CD4-positive, alpha-beta T cell treated with Interleukin-6 for 4 hours (primary cell): ENCODE measurements at regions not wholly inside any gene's neighbourhood (a gene's known extent, or its start where the extent isn't known, plus 50 kb on each side); places are given as distances from the start of the nearest gene placed in this dataset.
"Not testable (repeated sequence)": the region's sequence is repeated elsewhere in the genome, so short reads cannot be mapped to it uniquely, and the experiment has no call there.

Source experiments
- DNase-seq: peaks from one replicate; pipeline ENCODE4 v3.0.0-alpha.2; 2020; ENCODE audit warnings: mixed read lengths

- no peak for DNase-seq
Measured at GRCh38 chr7:101712652-101713051, 83.6 kb upstream of the MYL10 start.

- DNase-seq: no peak
Measured at GRCh38 chr7:101714097-101714496, 85.0 kb upstream of the MYL10 start.

GRCh38 chr7:101717628-101718357 is 88.7 kb upstream of the MYL10 start:
- no peak for DNase-seq

- no peak for DNase-seq
Measured at GRCh38 chr7:101718363-101719122, 89.4 kb upstream of the MYL10 start.

- no peak for DNase-seq
Measured at GRCh38 chr7:101719123-101719470, 90.0 kb upstream of the MYL10 start.

- DNase-seq: no peak
Measured at GRCh38 chr7:101720324-101720723, 91.2 kb upstream of the MYL10 start.

- DNase-seq: no peak
Measured at GRCh38 chr7:101722247-101722646, 93.2 kb upstream of the MYL10 start.

GRCh38 chr7:101723835-101724234 is 93.6 kb upstream of the CUX1 start:
- DNase-seq: no peak

- DNase-seq: no peak
Measured at GRCh38 chr7:101724957-101725356, 92.5 kb upstream of the CUX1 start.

- no peak for DNase-seq
Measured at GRCh38 chr7:101725921-101726320, 91.5 kb upstream of the CUX1 start.

GRCh38 chr7:101727184-101727583 is 90.2 kb upstream of the CUX1 start:
- no peak for DNase-seq

- DNase-seq: no peak
Measured at GRCh38 chr7:101728128-101728527, 89.3 kb upstream of the CUX1 start.

GRCh38 chr7:101728873-101729240 is 88.6 kb upstream of the CUX1 start:
- DNase-seq: not testable (repeated sequence)

GRCh38 chr7:101729241-101729883 is 88.1 kb upstream of the CUX1 start:
- DNase-seq: no peak

- DNase-seq: no peak
Measured at GRCh38 chr7:101731502-101732084, 85.8 kb upstream of the CUX1 start.

GRCh38 chr7:101733713-101734475 is 83.5 kb upstream of the CUX1 start:
- DNase-seq: no peak

- DNase-seq: no peak
Measured at GRCh38 chr7:101736084-101736483, 81.3 kb upstream of the CUX1 start.

- no peak for DNase-seq
Measured at GRCh38 chr7:101739775-101740398, 77.5 kb upstream of the CUX1 start.

- peak; percentile 11 for DNase-seq
Measured at GRCh38 chr7:101740981-101741725, 76.3 kb upstream of the CUX1 start.

GRCh38 chr7:101743241-101743994 is 74.0 kb upstream of the CUX1 start:
- DNase-seq: peak; percentile 69

GRCh38 chr7:101743995-101744360 is 73.4 kb upstream of the CUX1 start:
- DNase-seq: no peak
